ENCODE measurements at regions not wholly inside any gene's neighbourhood (a gene's known extent, or its start where the extent isn't known, plus 50 kb on each side); places are given as distances from the start of the nearest gene placed in this dataset.
"Not testable (repeated sequence)": the region's sequence is repeated elsewhere in the genome, so short reads cannot be mapped to it uniquely, and the experiment has no call there.

- no peak for FAIRE-seq
Measured at GRCh38 chr3:11711876-11712275, 68.2 kb upstream of the VGLL4 start.

GRCh38 chr3:11709782-11710181 lies 66.1 kb upstream of the VGLL4 start:
- no peak for FAIRE-seq

GRCh38 chr3:11707084-11707483 lies 63.4 kb upstream of the VGLL4 start:
- FAIRE-seq, result not testable (repeated sequence)

- FAIRE-seq, result no peak
Measured at GRCh38 chr3:11706604-11707003, 62.9 kb upstream of the VGLL4 start.

- FAIRE-seq, result no peak
Measured at GRCh38 chr3:11705049-11705448, 61.3 kb upstream of the VGLL4 start.

- no peak for FAIRE-seq
Measured at GRCh38 chr3:11703146-11703545, 59.4 kb upstream of the VGLL4 start.

GRCh38 chr3:11699083-11699427 lies 55.3 kb upstream of the VGLL4 start:
- FAIRE-seq, result no peak

GRCh38 chr3:11698326-11699082 lies 54.8 kb upstream of the VGLL4 start:
- no peak for FAIRE-seq

GRCh38 chr3:11697701-11698100 lies 54.0 kb upstream of the VGLL4 start:
- FAIRE-seq, result no peak

- FAIRE-seq, result no peak
Measured at GRCh38 chr3:11696054-11696453, 52.3 kb upstream of the VGLL4 start.

Measured in G401.6 (cell line).